ENCODE measurements at regions not wholly inside any gene's neighbourhood (a gene's known extent, or its start where the extent isn't known, plus 50 kb on each side); places are given as distances from the start of the nearest gene placed in this dataset.

DNA sequence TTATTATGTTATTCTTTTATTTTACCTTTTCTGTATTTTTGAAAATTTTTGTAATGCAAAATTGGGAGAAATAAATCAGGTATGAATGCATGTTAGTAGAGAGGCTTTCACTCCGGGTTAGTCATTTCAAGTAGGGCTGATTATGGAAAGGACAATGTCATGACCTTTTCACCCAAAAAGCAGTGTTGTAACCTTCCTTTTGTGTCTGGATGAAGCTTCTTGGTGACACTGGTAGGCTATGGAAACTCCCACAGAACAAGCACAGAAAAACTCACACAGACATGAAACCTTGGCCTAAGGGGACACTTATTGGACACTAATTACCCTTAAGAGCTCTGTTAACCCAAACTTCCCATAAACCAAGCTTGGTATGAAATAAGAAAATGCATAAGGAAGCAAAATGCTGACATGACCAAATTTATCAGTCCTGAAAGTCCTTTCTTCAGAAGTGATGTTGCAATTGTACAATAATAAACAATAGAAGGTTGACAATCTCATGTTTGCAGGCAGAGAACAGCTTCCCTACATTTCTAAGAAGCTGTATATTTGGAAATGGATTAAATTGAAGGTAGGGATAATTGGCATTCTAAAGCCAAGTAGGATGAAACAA is 70.0 kb upstream of the KCNJ15 start:
- no peak for DNase-seq

DNA sequence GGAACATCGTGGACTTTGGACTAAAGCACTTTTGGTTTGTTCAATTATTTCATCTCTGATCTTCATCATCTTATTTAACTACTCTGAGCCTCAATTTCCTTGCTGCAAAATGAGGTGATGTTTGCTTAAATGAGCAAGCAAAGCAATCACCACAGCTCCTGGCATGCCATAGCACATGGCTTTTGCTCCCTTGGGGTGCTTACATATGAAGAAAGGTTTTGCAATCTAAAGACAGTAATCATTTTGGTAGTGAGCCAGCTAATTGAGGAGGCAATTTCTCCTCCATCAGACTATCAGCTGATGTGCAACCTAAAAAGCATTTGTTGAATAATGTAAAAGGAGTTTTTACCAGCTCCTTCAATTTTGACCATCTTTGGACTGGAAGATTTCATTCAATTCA is 68.8 kb upstream of the KCNJ15 start:
- DNase-seq = no peak

DNA sequence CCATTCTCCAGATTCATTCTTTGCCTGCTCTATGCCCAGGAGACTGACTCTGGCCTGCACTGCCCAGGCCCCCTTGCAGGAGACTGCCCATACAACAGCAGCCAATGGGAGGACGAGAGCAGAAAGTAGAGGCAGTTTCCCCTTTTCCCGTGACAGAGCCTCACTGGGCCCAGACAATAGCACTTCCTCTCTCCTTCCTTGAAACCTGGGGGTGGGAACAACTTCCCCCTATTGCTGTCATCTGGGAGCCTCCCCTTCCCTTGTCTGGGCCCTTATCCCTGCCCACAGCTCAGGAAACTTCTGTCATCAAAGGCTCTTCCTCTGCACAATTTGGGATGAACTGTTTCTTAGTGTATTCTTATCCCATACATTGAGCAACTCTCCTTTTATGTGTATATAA is 60.8 kb upstream of the KCNJ15 start:
- DNase-seq = no peak

DNA sequence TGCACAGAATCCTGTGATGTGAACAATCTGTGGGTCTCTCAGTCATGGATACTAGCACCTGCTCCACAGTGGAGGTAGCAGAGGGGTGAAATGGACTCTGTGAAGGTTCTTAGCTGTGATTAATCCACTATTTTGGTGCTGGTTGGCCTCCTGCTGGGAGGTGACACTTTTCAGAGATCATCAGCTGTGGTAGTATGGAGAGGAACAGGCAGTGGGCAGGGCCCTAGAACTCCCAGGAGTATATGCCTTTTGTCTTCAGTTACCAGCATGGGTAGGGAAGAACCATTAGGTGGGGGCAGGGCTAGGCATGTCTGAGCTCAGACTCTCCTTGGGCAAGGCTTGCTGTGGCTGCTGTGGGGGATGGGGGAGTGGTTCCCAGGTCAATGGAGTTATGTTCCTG is 54.0 kb upstream of the KCNJ15 start:
- no peak for DNase-seq

DNA sequence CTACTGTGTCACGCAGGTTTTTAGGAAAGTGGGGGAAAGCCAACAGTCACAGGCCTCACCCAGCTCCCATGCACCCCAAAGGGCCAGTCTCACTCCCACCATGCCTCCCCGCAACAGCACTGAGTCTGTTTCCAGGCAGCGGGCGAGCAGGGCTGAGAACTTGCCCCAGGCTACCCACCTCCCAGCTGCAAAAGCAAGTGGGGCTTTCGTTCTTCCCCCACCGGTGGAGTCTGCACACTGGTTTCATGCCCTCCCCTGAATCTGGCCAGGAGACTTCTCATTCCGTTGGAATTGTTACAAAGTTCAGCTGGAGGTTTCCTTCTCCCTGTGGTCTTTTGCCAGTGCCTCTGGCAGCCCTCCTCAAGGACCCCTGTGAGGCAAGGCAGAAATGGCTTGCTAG is 53.6 kb upstream of the KCNJ15 start:
- no peak for DNase-seq

DNA sequence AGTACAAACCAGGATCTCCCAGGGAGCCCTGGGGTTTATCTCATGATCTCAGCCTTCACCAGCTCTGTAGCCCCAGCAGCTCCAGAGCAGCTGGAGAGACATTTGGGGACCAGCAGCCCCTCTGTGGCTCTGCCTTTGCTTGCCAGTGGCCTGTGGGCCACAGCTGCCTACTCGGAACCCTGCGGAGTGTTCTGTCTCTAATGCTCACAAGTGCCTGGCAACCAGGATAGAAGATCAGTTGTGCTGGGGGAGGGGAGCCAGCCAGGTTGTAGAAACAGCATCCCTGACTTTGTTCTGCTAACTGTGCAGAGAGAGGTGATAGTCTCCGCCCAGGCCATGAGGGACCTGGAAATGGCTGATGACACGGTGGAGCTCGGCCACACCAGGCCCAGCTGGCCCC is 50.9 kb upstream of the KCNJ15 start:
- no peak for DNase-seq

DNA sequence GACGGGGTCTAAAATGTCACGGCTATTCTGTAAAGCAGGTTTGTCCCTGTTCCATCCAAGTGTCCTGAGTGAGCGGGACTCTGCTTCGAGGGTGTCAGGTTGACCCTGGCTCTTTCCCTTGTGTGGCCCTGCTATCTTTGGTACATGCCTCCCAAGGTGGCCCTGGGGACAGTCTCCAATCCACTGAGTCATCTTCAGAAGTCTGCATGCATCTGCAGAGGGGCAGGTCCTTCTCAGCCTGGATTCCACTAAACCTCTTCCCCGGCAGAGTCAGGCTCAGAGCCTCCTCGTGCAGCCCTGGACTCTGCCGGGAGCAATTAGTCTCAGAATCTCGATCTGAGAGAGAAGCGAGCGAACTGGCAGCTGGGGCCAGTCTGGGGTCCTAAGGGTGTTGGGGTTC is 50.1 kb upstream of the KCNJ15 start:
- DNase-seq = no peak

All from amygdala (tissue), 56 donors.